HL-60 (cell line): ENCODE measurements at regions not wholly inside any gene's neighbourhood (a gene's known extent, or its start where the extent isn't known, plus 50 kb on each side); places are given as distances from the start of the nearest gene placed in this dataset.

Experiments
- DNase-seq, 2 experiments: peaks; one replicate each; pipeline ENCODE4 v3.0.0-alpha.2; 2010 to 2020; ENCODE audit warnings: low read depth in 1 of 2, low spot score in 1 of 2
- H3K27ac ChIP-seq: fragments of 250-450 bp; sonication (Bioruptor Pico); replicated peaks from 2 replicates; pipeline ENCODE4 v1.5.1; 2020; ENCODE audit warnings: mild to moderate bottlenecking, moderate library complexity
- H3K27me3 ChIP-seq: fragments of 250-450 bp; sonication (Bioruptor Pico); 2 replicates; pipeline ENCODE4 v1.5.1; 2021; ENCODE audit warnings: mild to moderate bottlenecking, moderate library complexity; ENCODE audit not compliant: insufficient read depth, poor library complexity, severe bottlenecking
- H3K4me3 ChIP-seq: replicated peaks from 2 replicates; pipeline ENCODE4 v1.5.1; 2011; ENCODE audit warnings: mild to moderate bottlenecking, control low read depth, low read length; ENCODE audit not compliant: insufficient read depth
- GABPA ChIP-seq: IDR thresholded peaks from 2 replicates; pipeline ENCODE4 v1.6.1; 2012; ENCODE audit warnings: low read depth
- POLR2AphosphoS5 ChIP-seq: IDR thresholded peaks from 2 replicates; pipeline ENCODE4 v1.6.1; 2012; ENCODE audit warnings: low read depth
- SPI1 ChIP-seq: IDR thresholded peaks from 2 replicates; pipeline ENCODE4 v1.6.1; 2012; ENCODE audit warnings: low read depth, mild to moderate bottlenecking, borderline replicate concordance
- TF ChIP-seq, protein P1 (sequence below): IDR thresholded peaks from 2 replicates; pipeline ENCODE4 v1.6.1; 2012; ENCODE audit warnings: low read depth; ENCODE audit not compliant: insufficient replicate concordance
- TF ChIP-seq, protein P2 (sequence below): IDR thresholded peaks from one replicate; pipeline ENCODE4 v1.5.1; 2011; ENCODE audit warnings: low read length, control low read depth, inconsistent platforms; ENCODE audit not compliant: insufficient read depth

DNA sequence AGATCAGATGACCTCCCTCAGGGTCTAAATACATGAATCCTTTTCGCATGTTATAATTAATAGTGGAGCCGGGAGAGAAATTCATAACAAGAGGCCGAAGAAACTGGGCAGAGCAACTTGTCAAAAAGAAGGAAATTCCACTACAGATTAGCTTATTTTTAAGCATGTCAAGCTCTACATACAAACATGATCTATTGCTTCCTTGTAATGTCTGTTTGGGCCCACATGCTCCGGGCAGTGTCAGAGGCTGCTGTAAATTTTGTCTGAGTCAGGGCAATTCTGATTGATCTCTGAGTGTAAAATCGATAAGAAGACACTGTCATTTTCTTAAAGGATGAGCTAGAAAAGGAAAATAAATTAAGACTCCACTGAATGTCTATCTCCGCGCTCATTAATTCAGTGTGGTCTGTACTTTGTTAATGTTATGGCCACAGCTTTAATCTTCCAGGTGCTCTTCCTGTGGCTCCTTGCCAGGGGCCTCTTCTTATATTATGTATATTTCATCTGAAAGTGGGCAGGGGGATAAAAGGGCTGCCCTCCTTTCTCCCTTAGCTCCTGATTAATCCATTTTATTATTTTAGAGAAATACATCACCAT is 194.1 kb upstream of the SP8 start:
- no peak for DNase-seq
- TF ChIP-seq, protein P1, sequence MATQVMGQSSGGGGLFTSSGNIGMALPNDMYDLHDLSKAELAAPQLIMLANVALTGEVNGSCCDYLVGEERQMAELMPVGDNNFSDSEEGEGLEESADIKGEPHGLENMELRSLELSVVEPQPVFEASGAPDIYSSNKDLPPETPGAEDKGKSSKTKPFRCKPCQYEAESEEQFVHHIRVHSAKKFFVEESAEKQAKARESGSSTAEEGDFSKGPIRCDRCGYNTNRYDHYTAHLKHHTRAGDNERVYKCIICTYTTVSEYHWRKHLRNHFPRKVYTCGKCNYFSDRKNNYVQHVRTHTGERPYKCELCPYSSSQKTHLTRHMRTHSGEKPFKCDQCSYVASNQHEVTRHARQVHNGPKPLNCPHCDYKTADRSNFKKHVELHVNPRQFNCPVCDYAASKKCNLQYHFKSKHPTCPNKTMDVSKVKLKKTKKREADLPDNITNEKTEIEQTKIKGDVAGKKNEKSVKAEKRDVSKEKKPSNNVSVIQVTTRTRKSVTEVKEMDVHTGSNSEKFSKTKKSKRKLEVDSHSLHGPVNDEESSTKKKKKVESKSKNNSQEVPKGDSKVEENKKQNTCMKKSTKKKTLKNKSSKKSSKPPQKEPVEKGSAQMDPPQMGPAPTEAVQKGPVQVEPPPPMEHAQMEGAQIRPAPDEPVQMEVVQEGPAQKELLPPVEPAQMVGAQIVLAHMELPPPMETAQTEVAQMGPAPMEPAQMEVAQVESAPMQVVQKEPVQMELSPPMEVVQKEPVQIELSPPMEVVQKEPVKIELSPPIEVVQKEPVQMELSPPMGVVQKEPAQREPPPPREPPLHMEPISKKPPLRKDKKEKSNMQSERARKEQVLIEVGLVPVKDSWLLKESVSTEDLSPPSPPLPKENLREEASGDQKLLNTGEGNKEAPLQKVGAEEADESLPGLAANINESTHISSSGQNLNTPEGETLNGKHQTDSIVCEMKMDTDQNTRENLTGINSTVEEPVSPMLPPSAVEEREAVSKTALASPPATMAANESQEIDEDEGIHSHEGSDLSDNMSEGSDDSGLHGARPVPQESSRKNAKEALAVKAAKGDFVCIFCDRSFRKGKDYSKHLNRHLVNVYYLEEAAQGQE = no peak
- TF ChIP-seq, protein P2, sequence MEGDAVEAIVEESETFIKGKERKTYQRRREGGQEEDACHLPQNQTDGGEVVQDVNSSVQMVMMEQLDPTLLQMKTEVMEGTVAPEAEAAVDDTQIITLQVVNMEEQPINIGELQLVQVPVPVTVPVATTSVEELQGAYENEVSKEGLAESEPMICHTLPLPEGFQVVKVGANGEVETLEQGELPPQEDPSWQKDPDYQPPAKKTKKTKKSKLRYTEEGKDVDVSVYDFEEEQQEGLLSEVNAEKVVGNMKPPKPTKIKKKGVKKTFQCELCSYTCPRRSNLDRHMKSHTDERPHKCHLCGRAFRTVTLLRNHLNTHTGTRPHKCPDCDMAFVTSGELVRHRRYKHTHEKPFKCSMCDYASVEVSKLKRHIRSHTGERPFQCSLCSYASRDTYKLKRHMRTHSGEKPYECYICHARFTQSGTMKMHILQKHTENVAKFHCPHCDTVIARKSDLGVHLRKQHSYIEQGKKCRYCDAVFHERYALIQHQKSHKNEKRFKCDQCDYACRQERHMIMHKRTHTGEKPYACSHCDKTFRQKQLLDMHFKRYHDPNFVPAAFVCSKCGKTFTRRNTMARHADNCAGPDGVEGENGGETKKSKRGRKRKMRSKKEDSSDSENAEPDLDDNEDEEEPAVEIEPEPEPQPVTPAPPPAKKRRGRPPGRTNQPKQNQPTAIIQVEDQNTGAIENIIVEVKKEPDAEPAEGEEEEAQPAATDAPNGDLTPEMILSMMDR = no peak
- no peak for TF ChIP-seq GABPA
- no peak for TF ChIP-seq SPI1
- no peak for TF ChIP-seq POLR2AphosphoS5
- Histone ChIP-seq H3K4me3 (no peak overlapping the region), H3K27me3 (no peaks in the 10 kb centered on the region), H3K27ac (no peak overlapping the region)

DNA sequence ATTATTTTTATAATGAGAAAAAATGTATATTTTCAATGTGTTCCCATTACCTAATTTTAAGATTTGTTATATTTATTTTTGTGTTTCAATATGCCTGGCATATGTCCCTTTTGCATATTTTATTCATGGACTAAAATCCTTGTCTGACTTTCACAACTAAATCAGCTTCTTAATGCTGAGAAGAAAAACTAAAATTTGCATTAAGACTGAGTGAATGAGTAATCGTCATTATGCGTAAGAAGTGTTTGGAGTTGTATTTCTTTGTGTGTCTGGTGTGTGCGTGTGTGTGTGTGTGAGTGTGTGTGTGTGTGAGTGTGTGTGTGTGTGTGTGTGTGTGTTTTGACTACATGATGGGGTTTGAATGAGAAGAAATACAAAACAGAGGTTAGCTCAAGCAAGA is 201.7 kb upstream of the SP8 start:
- H3K27me3 ChIP-seq = no peaks in the 10 kb centered on the region
- TF ChIP-seq, protein P2 = no peak
- H3K27ac ChIP-seq = no peak overlapping the region
- no peak for DNase-seq
- no peak overlapping the region for H3K4me3 ChIP-seq

DNA sequence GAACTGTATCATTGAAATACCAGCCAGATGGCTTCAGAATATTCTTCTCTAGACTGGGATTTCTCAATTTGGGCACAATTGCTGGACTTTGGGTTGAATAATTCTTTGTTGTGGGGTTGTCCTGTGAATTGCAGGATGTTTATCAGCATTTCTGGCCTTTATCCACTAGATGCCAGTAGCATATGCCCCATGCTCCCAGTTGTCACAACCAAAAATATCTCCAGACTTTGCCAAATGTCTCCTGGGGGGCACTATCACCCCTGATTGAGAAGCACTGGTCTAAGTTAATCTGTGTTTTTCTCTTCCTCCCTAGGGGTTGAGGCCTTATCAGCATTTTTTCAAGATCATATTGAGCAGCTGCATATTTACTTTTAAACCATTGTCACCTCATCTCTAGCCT is 204.9 kb upstream of the SP8 start:
- Histone ChIP-seq H3K27ac (no peak overlapping the region), H3K27me3 (no peaks in the 10 kb centered on the region), H3K4me3 (no peak overlapping the region)
- no peak for TF ChIP-seq GABPA
- no peak for TF ChIP-seq SPI1
- no peak for TF ChIP-seq POLR2AphosphoS5
- TF ChIP-seq, protein P1 = no peak
- TF ChIP-seq, protein P2 = no peak
- DNase-seq = no peak

DNA sequence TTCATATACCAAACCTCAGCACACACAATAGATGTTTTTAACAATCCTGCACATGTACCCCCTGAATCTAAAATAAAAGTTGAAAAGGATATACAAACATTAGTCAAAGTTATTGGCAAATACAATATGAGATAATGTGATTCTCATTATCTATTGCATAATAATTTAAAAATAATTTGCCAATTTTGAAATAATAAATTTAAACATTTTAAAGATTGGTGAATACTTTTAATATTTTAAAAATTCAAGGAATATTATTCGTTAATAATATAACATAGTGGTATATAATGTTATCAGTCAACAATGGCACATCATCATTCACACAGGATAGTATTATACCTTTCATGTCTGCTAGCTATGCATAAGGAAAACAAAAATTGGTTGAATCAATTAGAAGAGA is 207.0 kb upstream of the SP8 start:
- no peak overlapping the region for H3K4me3 ChIP-seq
- H3K27me3 ChIP-seq = no peaks in the 10 kb centered on the region
- TF ChIP-seq, protein P1 = no peak
- TF ChIP-seq GABPA (no peak), SPI1 (no peak), POLR2AphosphoS5 (no peak)
- TF ChIP-seq, protein P2 = no peak
- no peak overlapping the region for H3K27ac ChIP-seq
- DNase-seq = no peak
